Neural progenitor cell (in vitro differentiated cells): ENCODE measurements at regions not wholly inside any gene's neighbourhood (a gene's known extent, or its start where the extent isn't known, plus 50 kb on each side); places are given as distances from the start of the nearest gene placed in this dataset.

Experiments used
- EZH2 ChIP-seq: fragments of 200-600 bp; sonication (generic); IDR thresholded peaks from 2 replicates; pipeline ENCODE4 v1.6.1; 2017; ENCODE audit warnings: antibody characterized with exemption, mild to moderate bottlenecking, moderate library complexity
- EZH2phosphoT487 ChIP-seq: fragments of 200-600 bp; sonication (generic); IDR thresholded peaks from 2 replicates; pipeline ENCODE4 v1.6.1; 2017; ENCODE audit warnings: antibody characterized with exemption
- TF ChIP-seq, protein P1 (sequence below): fragments of 200-600 bp; sonication (generic); IDR thresholded peaks from 2 replicates; pipeline ENCODE4 v1.5.1; 2017; ENCODE audit warnings: antibody characterized with exemption, mild to moderate bottlenecking

DNA sequence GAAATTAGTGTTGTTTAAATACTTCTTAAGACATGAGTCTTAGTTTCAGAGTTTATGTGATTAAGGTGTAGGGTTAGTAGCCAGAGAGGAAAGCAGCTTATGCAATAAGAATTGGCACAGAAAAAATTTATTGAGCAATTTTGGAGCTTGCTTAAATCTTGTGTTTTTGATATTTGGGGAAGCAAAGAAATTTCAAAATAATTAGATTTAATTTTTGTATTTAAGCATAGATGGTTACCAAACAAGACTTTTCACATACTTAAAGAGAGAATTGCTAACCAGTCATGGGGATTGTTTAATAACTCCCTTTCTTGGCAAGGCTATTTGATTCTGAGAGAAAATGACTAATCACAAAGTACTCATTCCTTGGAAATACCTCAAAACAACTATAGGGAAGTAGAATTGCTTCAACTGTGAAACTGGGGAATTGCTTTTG is 202.0 kb upstream of the GRID2 start:
- TF ChIP-seq, protein P1, sequence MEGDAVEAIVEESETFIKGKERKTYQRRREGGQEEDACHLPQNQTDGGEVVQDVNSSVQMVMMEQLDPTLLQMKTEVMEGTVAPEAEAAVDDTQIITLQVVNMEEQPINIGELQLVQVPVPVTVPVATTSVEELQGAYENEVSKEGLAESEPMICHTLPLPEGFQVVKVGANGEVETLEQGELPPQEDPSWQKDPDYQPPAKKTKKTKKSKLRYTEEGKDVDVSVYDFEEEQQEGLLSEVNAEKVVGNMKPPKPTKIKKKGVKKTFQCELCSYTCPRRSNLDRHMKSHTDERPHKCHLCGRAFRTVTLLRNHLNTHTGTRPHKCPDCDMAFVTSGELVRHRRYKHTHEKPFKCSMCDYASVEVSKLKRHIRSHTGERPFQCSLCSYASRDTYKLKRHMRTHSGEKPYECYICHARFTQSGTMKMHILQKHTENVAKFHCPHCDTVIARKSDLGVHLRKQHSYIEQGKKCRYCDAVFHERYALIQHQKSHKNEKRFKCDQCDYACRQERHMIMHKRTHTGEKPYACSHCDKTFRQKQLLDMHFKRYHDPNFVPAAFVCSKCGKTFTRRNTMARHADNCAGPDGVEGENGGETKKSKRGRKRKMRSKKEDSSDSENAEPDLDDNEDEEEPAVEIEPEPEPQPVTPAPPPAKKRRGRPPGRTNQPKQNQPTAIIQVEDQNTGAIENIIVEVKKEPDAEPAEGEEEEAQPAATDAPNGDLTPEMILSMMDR = no peak
- TF ChIP-seq EZH2 = no peak
- TF ChIP-seq EZH2phosphoT487 = no peak
